ENCODE measurements at regions not wholly inside any gene's neighbourhood (a gene's known extent, or its start where the extent isn't known, plus 50 kb on each side); places are given as distances from the start of the nearest gene placed in this dataset.

- TF ChIP-seq CTCF (IDR thresholded peaks at IDR 0.05) (no peak), POLR2A (IDR thresholded peaks at IDR 0.05) (no peak)
Observed at GRCh38 chr4:54575919-54576318, 81.8 kb upstream of the KIT start.
